ENCODE measurements at regions not wholly inside any gene's neighbourhood (a gene's known extent, or its start where the extent isn't known, plus 50 kb on each side); places are given as distances from the start of the nearest gene placed in this dataset.

- Histone ChIP-seq H3K36me3 (no peaks in the 10 kb centered on the region), H3K27me3 (peaks cover 0 to 10% (median 0%) of the 10 kb centered on the region in 4 donors), H3K9me3 (peaks cover 0 to 7% (median 3%) of the 10 kb centered on the region in 4 donors), H3K27ac (replicated peaks in 1 of 4) (no peak overlapping the region), H3K4me1 (no peaks in the 10 kb centered on the region), H3K4me3 (no peak overlapping the region)
- intact Hi-C loops (cut with DNase I), result no loop called here
- DNase-seq (ENCODE audit: extremely low spot score), result no peak
- WGBS, result 62% methylated on average over 15 of the region's 15 CpGs
- TF ChIP-seq POLR2AphosphoS5 (IDR thresholded peaks at IDR 0.05), result no peak
- no peak for TF ChIP-seq POLR2A (IDR thresholded peaks at IDR 0.05; ENCODE audit: low read depth)
- TF ChIP-seq EP300 (IDR thresholded peaks at IDR 0.05), result no peak
- TF ChIP-seq CTCF (IDR thresholded peaks at IDR 0.05), result no peak
These were observed 243.5 kb downstream of the SHOX start for GRCh38 chrX:874061-874460.

GRCh38 chrX:873016-873415, 242.4 kb downstream of the SHOX start:
- intact Hi-C loops (cut with DNase I), result no loop called here
- Histone ChIP-seq H3K36me3 (no peaks in the 10 kb centered on the region), H3K27ac (replicated peaks in 1 of 4) (no peak overlapping the region), H3K4me1 (no peaks in the 10 kb centered on the region), H3K4me3 (no peak overlapping the region), H3K27me3 (peaks cover 0 to 20% (median 0%) of the 10 kb centered on the region in 4 donors), H3K9me3 (peaks cover 0 to 7% (median 3%) of the 10 kb centered on the region in 4 donors)
- DNase-seq (ENCODE audit: extremely low spot score), result no peak
- 85% methylated on average over 7 of the region's 7 CpGs for WGBS
- TF ChIP-seq POLR2AphosphoS5 (IDR thresholded peaks at IDR 0.05) (no peak), EP300 (IDR thresholded peaks at IDR 0.05) (no peak), POLR2A (IDR thresholded peaks at IDR 0.05; ENCODE audit: low read depth) (no peak), CTCF (IDR thresholded peaks at IDR 0.05) (no peak)

- WGBS, result 90% methylated on average over 18 of the region's 19 CpGs
- Histone ChIP-seq H3K27ac (replicated peaks in 1 of 4) (no peak overlapping the region), H3K4me1 (no peaks in the 10 kb centered on the region), H3K27me3 (peaks cover 0 to 29% (median 0%) of the 10 kb centered on the region in 4 donors), H3K4me3 (no peak overlapping the region), H3K36me3 (no peaks in the 10 kb centered on the region), H3K9me3 (peaks cover 0 to 3% (median 1%) of the 10 kb centered on the region in 4 donors)
- intact Hi-C loops (cut with DNase I), result no loop called here
- TF ChIP-seq EP300 (IDR thresholded peaks at IDR 0.05) (no peak), POLR2A (IDR thresholded peaks at IDR 0.05; ENCODE audit: low read depth) (no peak), CTCF (IDR thresholded peaks at IDR 0.05) (no peak), POLR2AphosphoS5 (IDR thresholded peaks at IDR 0.05) (no peak)
- DNase-seq (ENCODE audit: extremely low spot score), result peak; percentile 53
These were observed 241.5 kb downstream of the SHOX start for GRCh38 chrX:872090-872489.

- TF ChIP-seq POLR2AphosphoS5 (IDR thresholded peaks at IDR 0.05) (no peak), EP300 (IDR thresholded peaks at IDR 0.05) (no peak), POLR2A (IDR thresholded peaks at IDR 0.05; ENCODE audit: low read depth) (no peak), CTCF (IDR thresholded peaks at IDR 0.05) (no peak)
- intact Hi-C loops (cut with DNase I), result no loop called here
- no peak for DNase-seq (ENCODE audit: extremely low spot score)
- Histone ChIP-seq H3K4me3 (no peak overlapping the region), H3K27ac (replicated peaks in 1 of 4) (no peak overlapping the region), H3K27me3 (peaks cover 0 to 29% (median 0%) of the 10 kb centered on the region in 4 donors), H3K36me3 (no peaks in the 10 kb centered on the region), H3K4me1 (no peaks in the 10 kb centered on the region), H3K9me3 (no peaks in the 10 kb centered on the region)
- WGBS, result 87% methylated on average over 10 of the region's 10 CpGs
These were observed 241.0 kb downstream of the SHOX start for GRCh38 chrX:871626-872025.

- no peaks in the 10 kb centered on the region for H3K4me1 ChIP-seq
- WGBS, result 69% methylated on average over 18 of the region's 18 CpGs
- intact Hi-C loops (cut with DNase I), result no loop called here
These were observed 237.5 kb downstream of the SHOX start for GRCh38 chrX:867966-868647.

More at GRCh38 chrX:867966-868647, 237.5 kb downstream of the SHOX start:
- Histone ChIP-seq H3K27me3 (peaks cover 0 to 29% (median 0%) of the 10 kb centered on the region in 4 donors), H3K36me3 (no peaks in the 10 kb centered on the region), H3K4me3 (no peak overlapping the region), H3K9me3 (no peaks in the 10 kb centered on the region), H3K27ac (replicated peaks in 1 of 4) (no peak overlapping the region)
- TF ChIP-seq POLR2AphosphoS5 (IDR thresholded peaks at IDR 0.05) (no peak), CTCF (IDR thresholded peaks at IDR 0.05) (no peak), EP300 (IDR thresholded peaks at IDR 0.05) (no peak), POLR2A (IDR thresholded peaks at IDR 0.05; ENCODE audit: low read depth) (no peak)
- DNase-seq (ENCODE audit: extremely low spot score), result no peak

Data from esophagus muscularis mucosa (tissue), 4 donors.